K562 (cell line): ENCODE measurements at regions not wholly inside any gene's neighbourhood (a gene's known extent, or its start where the extent isn't known, plus 50 kb on each side); places are given as distances from the start of the nearest gene placed in this dataset.

Experiments
- ATAC-seq: fragments of 200-7000 bp; cut with Tn5 transposase; 3 replicates; pipeline ENCODE4 v1.9.1; 2020; ENCODE audit warnings: moderate library complexity
- BruUV-seq: library from RNA; stranded (reverse); fragments of 400-500 nt; replicated peaks from 2 replicates; lab custom pipeline; 2021; lab: Mats Ljungman, UMichigan
- CTCF ChIA-PET: fragments of 300-600 bp; formaldehyde crosslinking; extraction: SDS; loops from one replicate; lab custom pipeline; 2021; ENCODE audit warnings: low intra/inter-chr PET ratio; lab: Yijun Ruan, JAX
- POLR2A ChIA-PET: fragments of 300-600, 350-650 bp; sonication (Branson Sonifier 250); formaldehyde crosslinking; extraction: SDS; loops from one replicate; lab custom pipeline; 2021; ENCODE audit warnings: antibody characterized with exemption, inconsistent platforms; lab: Yijun Ruan, JAX
- DNase-seq, 4 experiments: peaks; one replicate each; pipeline versions ENCODE4 v3.0.0 to v3.0.0-alpha.2; 2011 to 2018; ENCODE audit warnings: low spot score in 3 of 4, mixed read lengths in 3 of 4; ENCODE audit errors: extremely low read depth in 1 of 4
- FAIRE-seq: peaks from 2 replicates; lab custom pipeline; 2011; peaks lifted over from hg19 to GRCh38; lab: Jason Lieb, UNC
- H2AFZ ChIP-seq: 2 replicates; pipeline ENCODE4 v1.6.0; 2011; ENCODE audit warnings: low read depth, low read length, control low read depth, inconsistent platforms
- H3K27ac ChIP-seq: fragments of 200-600 bp; 3 replicates; pipeline ENCODE4 v1.8.0; 2011; ENCODE audit warnings: low read depth, mild to moderate bottlenecking, control low read depth, inconsistent platforms, low read length, moderate library complexity, mixed read lengths; ENCODE audit errors: extremely low read depth
- H3K27me3 ChIP-seq, 2 experiments: fragments of 300-600 bp in 1 of 2; 2 replicates in 1 of 2; 3 replicates in 1 of 2; pipeline versions ENCODE4 v1.6.0 to v1.8.0; 2011; ENCODE audit warnings: inconsistent platforms in 2 of 2, low read length in 2 of 2, mild to moderate bottlenecking in 1 of 2, mixed read lengths in 1 of 2, moderate library complexity in 1 of 2; ENCODE audit not compliant: control insufficient read depth in 2 of 2, insufficient read depth in 2 of 2
- H3K36me3 ChIP-seq: fragments of 300-600 bp; 3 replicates; pipeline ENCODE4 v1.8.0; 2011; ENCODE audit warnings: mild to moderate bottlenecking, low read length, inconsistent platforms; ENCODE audit not compliant: control insufficient read depth, insufficient read depth
- H3K4me1 ChIP-seq, 2 experiments: fragments of 200-600 bp in 1 of 2; replicated peaks in 1 of 2; 2 replicates in 1 of 2; 3 replicates in 1 of 2; pipeline versions ENCODE4 v1.5.1 to v1.8.0; 2011; ENCODE audit warnings: inconsistent platforms in 2 of 2, low read length in 2 of 2, mild to moderate bottlenecking in 1 of 2, mixed read lengths in 1 of 2, moderate library complexity in 1 of 2; ENCODE audit not compliant: control insufficient read depth in 2 of 2, insufficient read depth in 2 of 2
- H3K4me2 ChIP-seq: 2 replicates; pipeline ENCODE4 v1.6.1; 2011; ENCODE audit warnings: low read length, control low read depth, inconsistent platforms, mixed read lengths; ENCODE audit not compliant: insufficient read depth
- H3K4me3 ChIP-seq: fragments of 200-600 bp; sonication (generic), shearing (Covaris generic); 2 replicates; pipeline ENCODE4 v1.5.1; 2016; ENCODE audit warnings: control low read depth, inconsistent platforms
- H3K79me2 ChIP-seq: fragments of 200-600 bp; 3 replicates; pipeline ENCODE4 v1.8.0; 2011; ENCODE audit warnings: low read length, inconsistent platforms; ENCODE audit not compliant: control insufficient read depth, insufficient read depth
- H3K9ac ChIP-seq, 2 experiments: 2 replicates each; pipeline versions ENCODE4 v1.6.0 to v1.6.1; 2011; ENCODE audit warnings: low read depth in 2 of 2, low read length in 2 of 2, control low read depth in 1 of 2, inconsistent platforms in 1 of 2, mild to moderate bottlenecking in 1 of 2, mixed read lengths in 1 of 2; ENCODE audit not compliant: insufficient read depth in 1 of 2
- H3K9me1 ChIP-seq: one replicate; pipeline ENCODE4 v1.6.0; 2011; ENCODE audit warnings: inconsistent platforms, mild to moderate bottlenecking, low read length, moderate library complexity; ENCODE audit not compliant: control insufficient read depth, insufficient read depth
- H3K9me3 ChIP-seq: replicated peaks from 2 replicates; pipeline ENCODE4 v1.5.1; 2011; ENCODE audit warnings: low read depth, low read length, inconsistent platforms; ENCODE audit not compliant: control insufficient read depth, insufficient read depth
- H4K20me1 ChIP-seq: replicated peaks from 2 replicates; pipeline ENCODE4 v1.6.1; 2011; ENCODE audit warnings: low read length, inconsistent platforms, mixed read lengths; ENCODE audit not compliant: control insufficient read depth, insufficient read depth
- BRF2 ChIP-seq: IDR thresholded peaks from 3 replicates; pipeline ENCODE4 v1.6.1; 2011; ENCODE audit warnings: borderline replicate concordance, mild to moderate bottlenecking; ENCODE audit not compliant: insufficient read length, insufficient read depth
- DPF2 ChIP-seq: fragments of 450-650 bp; IDR thresholded peaks from 2 replicates; pipeline ENCODE4 v1.6.1; 2016
- IRF2 ChIP-seq: sonication (generic); formaldehyde crosslinking; IDR thresholded peaks from 2 replicates; pipeline ENCODE4 v1.8.1; 2022; ENCODE audit warnings: mild to moderate bottlenecking, missing genetic modification reagents
- KDM5B ChIP-seq: fragments of 200-600 bp; sonication (generic); IDR thresholded peaks from 2 replicates; pipeline ENCODE4 v1.6.1; 2012; ENCODE audit warnings: low read depth, mild to moderate bottlenecking, moderate library complexity, low read length, control low read depth, inconsistent platforms; ENCODE audit not compliant: insufficient replicate concordance
- PHB2 ChIP-seq: fragments of 450-650 bp; IDR thresholded peaks from 2 replicates; pipeline ENCODE4 v1.6.1; 2017; ENCODE audit warnings: low read depth
- RBBP5 ChIP-seq: fragments of 200-600 bp; sonication (generic); IDR thresholded peaks from 2 replicates; pipeline ENCODE4 v1.6.1; 2012; ENCODE audit warnings: borderline replicate concordance, mild to moderate bottlenecking, low read length, control low read depth, inconsistent platforms; ENCODE audit not compliant: insufficient read depth, poor library complexity, severe bottlenecking
- SNRNP70 ChIP-seq: fragments of 200-400 bp; formaldehyde crosslinking; optimal IDR thresholded peaks from 2 replicates; pipeline ENCODE3; 2017; ENCODE audit warnings: low read depth, low read length
- TCF15 ChIP-seq: fragments of 250-450 bp; sonication (Bioruptor Pico); IDR thresholded peaks from 2 replicates; pipeline ENCODE4 v1.8.0; 2022; ENCODE audit warnings: moderate library complexity, mild to moderate bottlenecking, inconsistent platforms
- YBX1 ChIP-seq: fragments of 450-650 bp; IDR thresholded peaks from 2 replicates; pipeline ENCODE4 v1.7.1; 2016; ENCODE audit warnings: mild to moderate bottlenecking
- ZNF644 ChIP-seq: fragments of 200-800 bp; sonication (Bioruptor generic); IDR thresholded peaks from 2 replicates; pipeline ENCODE4 v1.6.1; 2016; ENCODE audit warnings: low read depth, missing genetic modification characterization, missing compliant biosample characterization
- ZSCAN32 ChIP-seq: fragments of 450-650 bp; formaldehyde crosslinking; IDR thresholded peaks from 2 replicates; pipeline ENCODE4 v1.4.0; 2020; ENCODE audit warnings: mild to moderate bottlenecking, moderate library complexity
- WGBS: fragments of 100-300 bp; shearing (Covaris generic); methylation state at CpG from one replicate; pipeline ENCODE4 v1.1.6; 2016; ENCODE audit warnings: low coverage, mixed read lengths; ENCODE audit not compliant: insufficient coverage; ENCODE audit errors: missing lambda C conversion rate; 5-methylcytosine and 5-hydroxymethylcytosine counted together
- in situ Hi-C: fragments of 300-500 bp; cut with MboI; formaldehyde crosslinking; loops from 4 replicates; pipeline ENCODE4 v1.15.0; 2018; ENCODE audit warnings: inconsistent platforms, mixed read lengths
- intact Hi-C: fragments of 100-400 bp; cut with micrococcal nuclease; formaldehyde crosslinking; loops from 2 replicates; pipeline ENCODE4 v1.14.2; 2022
- TF ChIP-seq, protein P1 (sequence below): fragments of 250-450 bp; sonication (Bioruptor Pico); IDR thresholded peaks from 2 replicates; pipeline ENCODE4 v1.8.0; 2021; ENCODE audit warnings: moderate library complexity, mild to moderate bottlenecking, inconsistent platforms

GRCh38 chr9:73529666-73530065, 378.0 kb downstream of the ANXA1 start:
- Histone ChIP-seq H3K36me3 (no peaks in the 10 kb centered on the region), H3K9me3 (no peaks in the 10 kb centered on the region), H3K9ac (no peak overlapping the region), H3K79me2 (no peaks in the 10 kb centered on the region), H2AFZ (no peak overlapping the region), H3K4me3 (no peak overlapping the region), H4K20me1 (no peaks in the 10 kb centered on the region), H3K27me3 (no peaks in the 10 kb centered on the region), H3K4me2 (no peak overlapping the region), H3K27ac (no peak overlapping the region), H3K9me1 (no peaks in the 10 kb centered on the region), H3K4me1 (no peaks in the 10 kb centered on the region)
- BruUV-seq: no TSS peak
- ATAC-seq (no peak), FAIRE-seq (no peak), DNase-seq (no peak)
- in situ Hi-C loops (no loop called here), intact Hi-C loops (no loop called here)
- WGBS: 50% methylated on average over 1 of the region's 1 CpG
- POLR2A ChIA-PET: no interaction called here
- no peak for TF ChIP-seq ZSCAN32 (CRISPR knock-in tag)
- TF ChIP-seq RBBP5: no peak
- TF ChIP-seq YBX1: no peak
- TF ChIP-seq IRF2 (CRISPR knock-in tag): no peak
- CTCF ChIA-PET: no interaction called here

- intact Hi-C loops (no loop called here), in situ Hi-C loops (no loop called here)
- no peak overlapping the region for H3K4me2 ChIP-seq
- ChIA-PET CTCF (no interaction called here), POLR2A (interaction anchor here (0.7 kb wide), 1 partner anchor 23 kb away, joined by 3 read pairs; no protein-coding TSS in a partner anchor)
- no TSS peak for BruUV-seq
- no peak overlapping the region for H3K4me3 ChIP-seq
- no peaks in the 10 kb centered on the region for H3K79me2 ChIP-seq
- WGBS: 41% methylated on average over 3 of the region's 5 CpGs
- no peaks in the 10 kb centered on the region for H3K4me1 ChIP-seq
- H3K36me3 ChIP-seq: no peaks in the 10 kb centered on the region
- H4K20me1 ChIP-seq: no peaks in the 10 kb centered on the region
- DNase-seq (no peak), ATAC-seq (no peak), FAIRE-seq (no peak)
- no peaks in the 10 kb centered on the region for H3K27me3 ChIP-seq
- TF ChIP-seq DPF2 (no peak), PHB2 (no peak), TCF15 (CRISPR knock-in tag) (no peak), BRF2 (no peak), ZNF644 (tag) (no peak), SNRNP70 (no peak), KDM5B (no peak)
- TF ChIP-seq, protein P1, sequence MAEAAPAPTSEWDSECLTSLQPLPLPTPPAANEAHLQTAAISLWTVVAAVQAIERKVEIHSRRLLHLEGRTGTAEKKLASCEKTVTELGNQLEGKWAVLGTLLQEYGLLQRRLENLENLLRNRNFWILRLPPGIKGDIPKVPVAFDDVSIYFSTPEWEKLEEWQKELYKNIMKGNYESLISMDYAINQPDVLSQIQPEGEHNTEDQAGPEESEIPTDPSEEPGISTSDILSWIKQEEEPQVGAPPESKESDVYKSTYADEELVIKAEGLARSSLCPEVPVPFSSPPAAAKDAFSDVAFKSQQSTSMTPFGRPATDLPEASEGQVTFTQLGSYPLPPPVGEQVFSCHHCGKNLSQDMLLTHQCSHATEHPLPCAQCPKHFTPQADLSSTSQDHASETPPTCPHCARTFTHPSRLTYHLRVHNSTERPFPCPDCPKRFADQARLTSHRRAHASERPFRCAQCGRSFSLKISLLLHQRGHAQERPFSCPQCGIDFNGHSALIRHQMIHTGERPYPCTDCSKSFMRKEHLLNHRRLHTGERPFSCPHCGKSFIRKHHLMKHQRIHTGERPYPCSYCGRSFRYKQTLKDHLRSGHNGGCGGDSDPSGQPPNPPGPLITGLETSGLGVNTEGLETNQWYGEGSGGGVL (CRISPR knock-in tag): no peak
- no peak overlapping the region for H3K27ac ChIP-seq
- H3K9ac ChIP-seq: no peak overlapping the region
- H3K9me3 ChIP-seq: no peaks in the 10 kb centered on the region
- H2AFZ ChIP-seq: no peak overlapping the region
- H3K9me1 ChIP-seq: no peaks in the 10 kb centered on the region
These were observed 379.4 kb downstream of the ANXA1 start for GRCh38 chr9:73531051-73531532.
